Esophagus muscularis mucosa (tissue), 3 donors: ENCODE measurements at regions not wholly inside any gene's neighbourhood (a gene's known extent, or its start where the extent isn't known, plus 50 kb on each side); places are given as distances from the start of the nearest gene placed in this dataset.

ENCODE experiments used
- CTCF ChIP-seq, 3 experiments: fragments of 200-600 bp in 2 of 3; fragments of 450-650 bp in 1 of 3; sonication (generic) in 2 of 3; IDR thresholded peaks; one replicate each; pipeline ENCODE4 v1.5.1; 2017 to 2019; ENCODE audit warnings: antibody characterized with exemption in 3 of 3, mild to moderate bottlenecking in 2 of 3, moderate library complexity in 1 of 3
- POLR2A ChIP-seq: fragments of 450-650 bp; IDR thresholded peaks from one replicate; pipeline ENCODE4 v1.6.1; 2017; ENCODE audit warnings: antibody characterized with exemption, moderate library complexity, mild to moderate bottlenecking, low read depth

GRCh38 chr15:25619761-25620160, 180.9 kb upstream of the UBE3A start:
- TF ChIP-seq CTCF (IDR thresholded peaks at IDR 0.05): no peak
- no peak for TF ChIP-seq POLR2A
